ENCODE measurements at regions not wholly inside any gene's neighbourhood (a gene's known extent, or its start where the extent isn't known, plus 50 kb on each side); places are given as distances from the start of the nearest gene placed in this dataset.

- no peaks in the 10 kb centered on the region for H3K9me3 Mint-ChIP-seq (ENCODE audit: unreplicated experiment)
- Histone ChIP-seq H3K4me1 (no peaks in the 10 kb centered on the region), H3K9me3 (no peaks in the 10 kb centered on the region), H3K36me3 (ENCODE audit: control insufficient read depth, insufficient read depth, low read length) (no peaks in the 10 kb centered on the region), H3K27me3 (replicated peaks; ENCODE audit: control insufficient read depth, insufficient read depth, low read length) (no peaks in the 10 kb centered on the region), H3K4me3 (ENCODE audit: low read depth, low read length) (no peak overlapping the region)
- DNase-seq, result no peak
- intact Hi-C loops (cut with micrococcal nuclease; ENCODE audit: unreplicated experiment), result no loop called here
- TF ChIP-seq, protein P1, sequence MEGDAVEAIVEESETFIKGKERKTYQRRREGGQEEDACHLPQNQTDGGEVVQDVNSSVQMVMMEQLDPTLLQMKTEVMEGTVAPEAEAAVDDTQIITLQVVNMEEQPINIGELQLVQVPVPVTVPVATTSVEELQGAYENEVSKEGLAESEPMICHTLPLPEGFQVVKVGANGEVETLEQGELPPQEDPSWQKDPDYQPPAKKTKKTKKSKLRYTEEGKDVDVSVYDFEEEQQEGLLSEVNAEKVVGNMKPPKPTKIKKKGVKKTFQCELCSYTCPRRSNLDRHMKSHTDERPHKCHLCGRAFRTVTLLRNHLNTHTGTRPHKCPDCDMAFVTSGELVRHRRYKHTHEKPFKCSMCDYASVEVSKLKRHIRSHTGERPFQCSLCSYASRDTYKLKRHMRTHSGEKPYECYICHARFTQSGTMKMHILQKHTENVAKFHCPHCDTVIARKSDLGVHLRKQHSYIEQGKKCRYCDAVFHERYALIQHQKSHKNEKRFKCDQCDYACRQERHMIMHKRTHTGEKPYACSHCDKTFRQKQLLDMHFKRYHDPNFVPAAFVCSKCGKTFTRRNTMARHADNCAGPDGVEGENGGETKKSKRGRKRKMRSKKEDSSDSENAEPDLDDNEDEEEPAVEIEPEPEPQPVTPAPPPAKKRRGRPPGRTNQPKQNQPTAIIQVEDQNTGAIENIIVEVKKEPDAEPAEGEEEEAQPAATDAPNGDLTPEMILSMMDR (IDR thresholded peaks at IDR 0.05; ENCODE audit: insufficient read depth in 1 of 2, low read depth in 1 of 2, low read length in 1 of 2, severe bottlenecking in 1 of 2, unreplicated experiment in 1 of 2), result no peak
- CTCF ChIA-PET, result no interaction called here
- no TSS peak for BruUV-seq (replicated peaks)
- no peak overlapping the region for H3K27ac Mint-ChIP-seq (ENCODE audit: unreplicated experiment)
- POLR2A ChIA-PET, result interaction anchor here (0.5 kb wide), 1 partner anchor 23 kb away, joined by 3 read pairs; no protein-coding TSS in a partner anchor
- no peak overlapping the region for H3K4me3 Mint-ChIP-seq (ENCODE audit: unreplicated experiment)
- no peaks in the 10 kb centered on the region for H3K4me1 Mint-ChIP-seq (ENCODE audit: low read depth, unreplicated experiment)
- no peaks in the 10 kb centered on the region for H3K36me3 Mint-ChIP-seq (ENCODE audit: insufficient read depth, unreplicated experiment)
- no peaks in the 10 kb centered on the region for H3K27me3 Mint-ChIP-seq (ENCODE audit: insufficient read depth, unreplicated experiment)
These were observed 849.8 kb downstream of the USP25 start for GRCh38 chr21:16579538-16579937.

DNA sequence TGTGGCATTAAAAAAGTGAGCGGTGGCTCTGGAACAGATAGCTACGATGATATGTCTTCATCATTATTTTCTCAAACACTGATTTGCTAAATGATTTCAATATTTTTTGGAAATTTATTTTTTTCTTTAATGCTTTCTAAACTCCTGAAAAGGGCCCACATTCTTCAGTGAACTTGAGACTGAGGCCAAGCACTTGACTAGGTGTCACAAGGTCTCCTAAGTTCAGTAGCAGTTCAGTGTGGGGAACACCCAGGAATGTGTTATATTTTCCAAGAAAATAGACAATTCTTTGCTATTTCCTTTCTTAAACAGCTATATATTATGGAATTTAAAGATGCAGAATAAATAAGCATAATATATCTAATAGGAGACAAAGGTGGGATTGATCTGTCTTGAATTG lies 850.9 kb downstream of the USP25 start:
- Histone ChIP-seq H3K27me3 (replicated peaks; ENCODE audit: control insufficient read depth, insufficient read depth, low read length) (no peaks in the 10 kb centered on the region), H3K4me3 (ENCODE audit: low read depth, low read length) (no peak overlapping the region), H3K4me1 (no peaks in the 10 kb centered on the region), H3K36me3 (ENCODE audit: control insufficient read depth, insufficient read depth, low read length) (no peaks in the 10 kb centered on the region), H3K9me3 (no peaks in the 10 kb centered on the region)
- H3K9me3 Mint-ChIP-seq (ENCODE audit: unreplicated experiment), result no peaks in the 10 kb centered on the region
- no peaks in the 10 kb centered on the region for H3K36me3 Mint-ChIP-seq (ENCODE audit: insufficient read depth, unreplicated experiment)
- ChIA-PET POLR2A (no interaction called here), CTCF (no interaction called here)
- no peak overlapping the region for H3K4me3 Mint-ChIP-seq (ENCODE audit: unreplicated experiment)
- TF ChIP-seq, protein P1 (IDR thresholded peaks at IDR 0.05; ENCODE audit: insufficient read depth in 1 of 2, low read depth in 1 of 2, low read length in 1 of 2, severe bottlenecking in 1 of 2, unreplicated experiment in 1 of 2), result no peak
- no peaks in the 10 kb centered on the region for H3K4me1 Mint-ChIP-seq (ENCODE audit: low read depth, unreplicated experiment)
- no TSS peak for BruUV-seq (replicated peaks)
- intact Hi-C loops (cut with micrococcal nuclease; ENCODE audit: unreplicated experiment), result no loop called here
- DNase-seq, result no peak
- H3K27me3 Mint-ChIP-seq (ENCODE audit: insufficient read depth, unreplicated experiment), result no peaks in the 10 kb centered on the region
- no peak overlapping the region for H3K27ac Mint-ChIP-seq (ENCODE audit: unreplicated experiment)

DNA sequence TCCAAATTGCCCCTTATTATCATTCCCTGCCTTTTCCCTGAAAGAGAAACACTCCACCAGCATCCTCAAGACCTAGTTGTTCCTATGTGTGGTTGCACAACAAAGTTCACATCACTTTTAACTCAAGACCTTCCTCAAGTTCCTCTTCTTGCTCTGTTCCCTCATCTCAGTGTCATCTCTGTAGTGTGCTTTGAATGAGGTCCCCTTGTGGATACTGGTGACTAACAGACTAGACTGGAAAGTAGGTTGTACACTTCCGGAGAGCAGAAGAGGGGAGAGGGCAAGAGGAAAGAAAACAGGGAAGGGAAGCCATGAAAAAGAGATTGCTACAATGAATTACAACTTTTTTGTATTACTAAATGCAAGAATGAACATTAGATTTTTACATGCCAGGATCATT lies 853.8 kb downstream of the USP25 start:
- POLR2A ChIA-PET, result no interaction called here

More for the DNA sequence above, 853.8 kb downstream of the USP25 start:
- TF ChIP-seq, protein P1 (IDR thresholded peaks at IDR 0.05; ENCODE audit: insufficient read depth in 1 of 2, low read depth in 1 of 2, low read length in 1 of 2, severe bottlenecking in 1 of 2, unreplicated experiment in 1 of 2), result no peak
- Mint-ChIP-seq H3K27ac (ENCODE audit: unreplicated experiment) (no peak overlapping the region), H3K27me3 (ENCODE audit: insufficient read depth, unreplicated experiment) (no peaks in the 10 kb centered on the region), H3K4me3 (ENCODE audit: unreplicated experiment) (no peak overlapping the region), H3K36me3 (ENCODE audit: insufficient read depth, unreplicated experiment) (no peaks in the 10 kb centered on the region), H3K4me1 (ENCODE audit: low read depth, unreplicated experiment) (no peaks in the 10 kb centered on the region), H3K9me3 (ENCODE audit: unreplicated experiment) (no peaks in the 10 kb centered on the region)
- CTCF ChIA-PET, result no interaction called here
- intact Hi-C loops (cut with micrococcal nuclease; ENCODE audit: unreplicated experiment), result no loop called here
- DNase-seq, result no peak
- Histone ChIP-seq H3K9me3 (no peaks in the 10 kb centered on the region), H3K36me3 (ENCODE audit: control insufficient read depth, insufficient read depth, low read length) (no peaks in the 10 kb centered on the region), H3K27me3 (replicated peaks; ENCODE audit: control insufficient read depth, insufficient read depth, low read length) (no peaks in the 10 kb centered on the region), H3K4me1 (peaks cover 5% of the 10 kb centered on the region; the same call in 1 of the 2 replicates), H3K4me3 (ENCODE audit: low read depth, low read length) (no peak overlapping the region)
- BruUV-seq (replicated peaks), result no TSS peak
